ENCODE measurements at regions not wholly inside any gene's neighbourhood (a gene's known extent, or its start where the extent isn't known, plus 50 kb on each side); places are given as distances from the start of the nearest gene placed in this dataset.

DNA sequence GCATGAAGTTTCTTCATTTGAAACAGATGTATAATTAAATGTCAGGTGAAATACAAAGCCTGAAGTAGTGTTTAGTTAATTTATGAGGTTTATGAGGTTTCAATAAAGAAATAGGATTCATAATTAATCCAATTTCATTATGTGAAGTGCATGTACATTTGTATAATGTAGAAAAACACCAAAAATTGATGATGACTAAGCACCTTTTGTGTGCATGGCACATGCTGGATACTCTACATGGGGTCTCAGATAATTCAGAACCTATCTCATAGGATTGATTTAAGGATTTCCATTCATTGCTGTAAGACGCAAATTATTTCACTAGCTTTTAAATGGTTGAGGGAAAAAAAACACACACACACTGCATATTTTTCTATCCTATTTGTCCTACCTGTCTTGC, 143.9 kb downstream of the ESM1 start:
- TF ChIP-seq, protein P1, sequence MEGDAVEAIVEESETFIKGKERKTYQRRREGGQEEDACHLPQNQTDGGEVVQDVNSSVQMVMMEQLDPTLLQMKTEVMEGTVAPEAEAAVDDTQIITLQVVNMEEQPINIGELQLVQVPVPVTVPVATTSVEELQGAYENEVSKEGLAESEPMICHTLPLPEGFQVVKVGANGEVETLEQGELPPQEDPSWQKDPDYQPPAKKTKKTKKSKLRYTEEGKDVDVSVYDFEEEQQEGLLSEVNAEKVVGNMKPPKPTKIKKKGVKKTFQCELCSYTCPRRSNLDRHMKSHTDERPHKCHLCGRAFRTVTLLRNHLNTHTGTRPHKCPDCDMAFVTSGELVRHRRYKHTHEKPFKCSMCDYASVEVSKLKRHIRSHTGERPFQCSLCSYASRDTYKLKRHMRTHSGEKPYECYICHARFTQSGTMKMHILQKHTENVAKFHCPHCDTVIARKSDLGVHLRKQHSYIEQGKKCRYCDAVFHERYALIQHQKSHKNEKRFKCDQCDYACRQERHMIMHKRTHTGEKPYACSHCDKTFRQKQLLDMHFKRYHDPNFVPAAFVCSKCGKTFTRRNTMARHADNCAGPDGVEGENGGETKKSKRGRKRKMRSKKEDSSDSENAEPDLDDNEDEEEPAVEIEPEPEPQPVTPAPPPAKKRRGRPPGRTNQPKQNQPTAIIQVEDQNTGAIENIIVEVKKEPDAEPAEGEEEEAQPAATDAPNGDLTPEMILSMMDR (conservative IDR thresholded peaks at IDR 0.05; ENCODE audit: low read length): no peak
- TF ChIP-seq EZH2phosphoT487 (IDR thresholded peaks at IDR 0.05; ENCODE audit: borderline replicate concordance): no peak

All from Loucy (cell line).